ENCODE measurements at regions not wholly inside any gene's neighbourhood (a gene's known extent, or its start where the extent isn't known, plus 50 kb on each side); places are given as distances from the start of the nearest gene placed in this dataset.

DNA sequence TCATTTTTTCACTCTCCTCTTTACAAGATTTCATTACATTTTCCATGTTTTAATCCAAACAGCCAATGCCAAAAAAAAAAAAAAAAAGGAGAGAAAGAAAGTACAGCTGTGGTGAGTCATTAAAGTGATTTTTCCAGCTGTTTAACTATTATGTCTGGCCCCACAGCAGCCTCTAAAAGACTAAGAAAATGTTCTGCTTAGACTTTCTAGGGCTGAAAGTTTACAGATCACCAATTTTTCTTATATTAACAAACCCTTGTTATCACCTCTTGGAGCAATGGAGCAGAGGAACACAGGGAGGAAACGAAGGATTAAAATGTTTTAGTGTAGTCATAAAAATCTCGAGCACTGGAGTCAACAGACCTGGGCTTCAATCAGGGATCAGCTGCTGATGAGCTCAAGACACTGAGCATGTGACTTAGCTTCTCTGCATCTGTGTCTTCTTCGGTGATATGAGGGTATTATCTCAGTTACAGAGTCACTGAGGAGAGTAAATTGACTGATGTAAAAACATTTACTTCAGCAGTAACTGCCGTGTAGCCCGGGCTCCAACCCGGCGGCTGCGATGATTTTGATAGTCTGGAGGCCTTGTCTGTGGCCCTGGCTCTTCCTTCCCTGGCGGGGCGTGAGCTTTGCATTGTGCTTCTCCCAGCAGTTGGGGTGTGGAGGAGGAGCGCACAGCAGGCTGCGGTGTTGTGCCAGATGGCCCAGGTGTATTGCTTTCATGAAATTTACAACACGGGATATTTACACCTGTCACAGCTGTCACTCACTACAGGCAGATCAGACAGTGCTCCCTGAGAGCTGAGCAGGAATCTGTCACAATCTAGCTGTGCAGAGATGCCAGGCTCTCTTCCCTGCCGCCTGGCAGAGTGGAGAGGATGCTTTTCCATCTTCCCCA is 298.3 kb upstream of the FZD8 start:
- H3K4me1 ChIP-seq = peaks cover 0 to 8% (median 0%) of the 10 kb centered on the region in 4 donors
- H3K27me3 ChIP-seq = no peaks in the 10 kb centered on the region
- TF ChIP-seq, protein P1, sequence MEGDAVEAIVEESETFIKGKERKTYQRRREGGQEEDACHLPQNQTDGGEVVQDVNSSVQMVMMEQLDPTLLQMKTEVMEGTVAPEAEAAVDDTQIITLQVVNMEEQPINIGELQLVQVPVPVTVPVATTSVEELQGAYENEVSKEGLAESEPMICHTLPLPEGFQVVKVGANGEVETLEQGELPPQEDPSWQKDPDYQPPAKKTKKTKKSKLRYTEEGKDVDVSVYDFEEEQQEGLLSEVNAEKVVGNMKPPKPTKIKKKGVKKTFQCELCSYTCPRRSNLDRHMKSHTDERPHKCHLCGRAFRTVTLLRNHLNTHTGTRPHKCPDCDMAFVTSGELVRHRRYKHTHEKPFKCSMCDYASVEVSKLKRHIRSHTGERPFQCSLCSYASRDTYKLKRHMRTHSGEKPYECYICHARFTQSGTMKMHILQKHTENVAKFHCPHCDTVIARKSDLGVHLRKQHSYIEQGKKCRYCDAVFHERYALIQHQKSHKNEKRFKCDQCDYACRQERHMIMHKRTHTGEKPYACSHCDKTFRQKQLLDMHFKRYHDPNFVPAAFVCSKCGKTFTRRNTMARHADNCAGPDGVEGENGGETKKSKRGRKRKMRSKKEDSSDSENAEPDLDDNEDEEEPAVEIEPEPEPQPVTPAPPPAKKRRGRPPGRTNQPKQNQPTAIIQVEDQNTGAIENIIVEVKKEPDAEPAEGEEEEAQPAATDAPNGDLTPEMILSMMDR (IDR thresholded peaks at IDR 0.05) = no peak
- TF ChIP-seq EP300 (IDR thresholded peaks at IDR 0.05) (no peak), POLR2A (IDR thresholded peaks at IDR 0.05) (no peak)
- DNase-seq (ENCODE audit: low spot score in 2 of 2) = no peak
- H3K4me3 ChIP-seq = no peak overlapping the region
- no peaks in the 10 kb centered on the region for H3K36me3 ChIP-seq
- H3K27ac ChIP-seq = peak overlapping the region in 2 of 4 donors; percentile 34 to 36
- no peaks in the 10 kb centered on the region for H3K9me3 ChIP-seq
- WGBS, 2 donors = 44 to 52% methylated on average over 14 of the region's 14 CpGs

DNA sequence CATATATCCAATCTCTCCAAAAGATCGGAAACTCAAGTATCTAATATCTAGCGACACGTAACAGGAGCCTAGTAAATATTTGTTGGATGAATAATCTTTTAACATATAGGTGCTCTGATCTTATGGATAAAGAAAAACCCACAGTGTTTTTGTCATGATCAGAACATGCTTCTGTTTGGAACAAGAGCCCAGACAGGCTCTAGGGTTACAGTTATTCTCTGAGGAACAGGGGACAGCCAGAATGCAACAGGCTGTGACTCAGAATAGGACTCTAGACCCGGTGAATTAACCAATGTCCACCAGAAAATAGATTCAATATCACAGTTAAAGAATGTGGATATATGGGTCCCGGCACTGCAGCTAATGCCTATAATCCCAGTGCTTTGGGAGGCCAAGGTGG is 296.1 kb upstream of the FZD8 start:
- H3K27me3 ChIP-seq = no peaks in the 10 kb centered on the region
- WGBS, 2 donors = 90 to 93% methylated on average over 5 of the region's 5 CpGs
- H3K36me3 ChIP-seq = no peaks in the 10 kb centered on the region
- no peaks in the 10 kb centered on the region for H3K9me3 ChIP-seq
- no peak overlapping the region for H3K27ac ChIP-seq
- no peak for DNase-seq (ENCODE audit: low spot score in 2 of 2)
- TF ChIP-seq, protein P1 (IDR thresholded peaks at IDR 0.05) = no peak
- TF ChIP-seq POLR2A (IDR thresholded peaks at IDR 0.05) (no peak), EP300 (IDR thresholded peaks at IDR 0.05) (no peak)
- no peak overlapping the region for H3K4me3 ChIP-seq
- peaks cover 0 to 8% (median 0%) of the 10 kb centered on the region in 4 donors for H3K4me1 ChIP-seq

DNA sequence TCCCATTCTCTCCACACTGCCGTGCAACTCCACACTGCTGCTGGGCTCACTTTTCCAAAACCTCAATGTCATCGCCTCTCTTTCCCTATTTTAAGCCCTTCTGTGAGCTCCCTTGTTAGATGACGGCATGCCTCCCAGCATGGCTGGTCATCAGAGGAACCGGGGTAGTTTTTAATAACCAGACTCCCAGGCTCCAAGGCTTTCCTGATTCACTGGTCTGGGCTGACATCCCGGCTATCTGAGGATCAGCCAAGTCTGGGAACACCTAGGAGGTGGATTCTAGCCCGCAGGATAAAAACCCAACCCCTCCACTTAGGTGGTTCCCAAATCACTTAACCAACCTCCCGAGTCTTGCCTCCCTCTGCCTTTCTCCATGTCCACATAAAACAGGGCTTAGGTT is 295.4 kb upstream of the FZD8 start:
- Histone ChIP-seq H3K27ac (no peak overlapping the region), H3K9me3 (no peaks in the 10 kb centered on the region), H3K4me1 (peaks cover 0 to 8% (median 0%) of the 10 kb centered on the region in 4 donors), H3K27me3 (no peaks in the 10 kb centered on the region), H3K4me3 (no peak overlapping the region), H3K36me3 (no peaks in the 10 kb centered on the region)
- TF ChIP-seq POLR2A (IDR thresholded peaks at IDR 0.05) = no peak
- no peak for DNase-seq (ENCODE audit: low spot score in 2 of 2)
- whole genome bisulfite sequencing, 2 donors = 87 to 92% methylated on average over 7 of the region's 7 CpGs

- H3K27ac ChIP-seq = no peak overlapping the region
- 93 to 96% methylated on average over 5 of the region's 5 CpGs for WGBS, 2 donors
- H3K27me3 ChIP-seq = no peaks in the 10 kb centered on the region
- TF ChIP-seq EP300 (IDR thresholded peaks at IDR 0.05) (no peak), POLR2A (IDR thresholded peaks at IDR 0.05) (no peak)
- TF ChIP-seq, protein P1 (IDR thresholded peaks at IDR 0.05) = no peak
- no peaks in the 10 kb centered on the region for H3K9me3 ChIP-seq
- DNase-seq (ENCODE audit: low spot score in 2 of 2) = no peak
- no peak overlapping the region for H3K4me3 ChIP-seq
- H3K36me3 ChIP-seq = no peaks in the 10 kb centered on the region
- H3K4me1 ChIP-seq = no peaks in the 10 kb centered on the region
Measured at GRCh38 chr10:35934642-35934995, 292.5 kb upstream of the FZD8 start.

DNA sequence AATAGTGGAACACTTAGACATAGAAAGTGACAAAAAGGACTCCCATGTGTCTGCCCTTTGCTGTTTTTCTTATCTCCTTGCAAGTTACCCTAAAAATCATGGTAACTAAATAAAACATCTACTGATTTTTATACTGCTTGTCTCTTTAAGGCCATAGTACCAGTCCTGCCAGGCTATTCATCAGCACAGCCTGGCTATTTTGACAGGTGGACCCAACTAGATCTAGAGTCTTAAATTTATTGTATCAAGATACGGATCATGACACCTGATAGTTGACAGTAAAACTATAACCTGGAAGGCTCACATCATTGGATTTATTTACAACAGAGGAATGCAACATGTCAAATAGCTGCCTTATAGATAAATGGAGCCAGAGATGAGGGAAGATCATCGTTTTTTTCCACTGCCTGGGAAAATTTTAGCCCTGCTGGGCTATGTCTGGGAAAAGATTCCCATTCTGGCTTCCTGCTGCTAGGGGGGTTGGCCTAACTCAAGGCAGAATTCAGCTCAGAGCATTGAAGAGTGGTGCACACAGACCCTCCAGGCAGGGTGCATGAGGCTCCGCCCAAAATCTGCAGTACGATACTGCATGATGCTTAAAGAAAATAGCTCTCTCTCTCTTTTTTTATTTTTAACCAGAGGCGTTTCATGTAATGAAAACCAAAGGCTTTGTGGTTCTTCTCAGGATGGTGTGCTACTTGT is 292.0 kb upstream of the FZD8 start:
- WGBS, 2 donors = 76 to 78% methylated on average over 5 of the region's 5 CpGs

More for the DNA sequence above, 292.0 kb upstream of the FZD8 start:
- H3K4me1 ChIP-seq = no peaks in the 10 kb centered on the region
- no peak overlapping the region for H3K4me3 ChIP-seq
- H3K36me3 ChIP-seq = no peaks in the 10 kb centered on the region
- TF ChIP-seq EP300 (IDR thresholded peaks at IDR 0.05) = no peak
- TF ChIP-seq, protein P1 (IDR thresholded peaks at IDR 0.05) = no peak
- no peak for TF ChIP-seq POLR2A (IDR thresholded peaks at IDR 0.05)
- no peak for DNase-seq (ENCODE audit: low spot score in 2 of 2)
- no peak overlapping the region for H3K27ac ChIP-seq
- H3K27me3 ChIP-seq = no peaks in the 10 kb centered on the region
- no peaks in the 10 kb centered on the region for H3K9me3 ChIP-seq
